ENCODE measurements at regions not wholly inside any gene's neighbourhood (a gene's known extent, or its start where the extent isn't known, plus 50 kb on each side); places are given as distances from the start of the nearest gene placed in this dataset.

GRCh38 chr13:66210677-66211076 lies 1019.5 kb downstream of the PCDH9 start:
- no peak overlapping the region for H4K8ac ChIP-seq (ENCODE audit: low read depth, low read length)
- H2AK5ac ChIP-seq (ENCODE audit: low read length): no peak overlapping the region
- DNase-seq: no peak
- H3K4me1 ChIP-seq (ENCODE audit: control insufficient read depth, low read depth, low read length): no peaks in the 10 kb centered on the region
- no peaks in the 10 kb centered on the region for H3K36me3 ChIP-seq (ENCODE audit: control insufficient read depth, insufficient read depth, low read length)
- H3K9ac ChIP-seq (ENCODE audit: low read length): no peak overlapping the region
- no peak overlapping the region for H4K5ac ChIP-seq (ENCODE audit: low read length)
- no peak overlapping the region for H2BK15ac ChIP-seq (replicated peaks; ENCODE audit: low read depth)
- no peak overlapping the region for H3K4me3 ChIP-seq (ENCODE audit: low read length)
- H3K23ac ChIP-seq (ENCODE audit: low read length): no peak overlapping the region
- no peak overlapping the region for H2BK120ac ChIP-seq (ENCODE audit: low read depth, low read length)
- H3K4me2 ChIP-seq (ENCODE audit: low read length): no peak overlapping the region
- no peaks in the 10 kb centered on the region for H3K79me1 ChIP-seq (ENCODE audit: low read length)
- no peak overlapping the region for H3K56ac ChIP-seq (ENCODE audit: low read length)
- no peak overlapping the region for H3K18ac ChIP-seq (ENCODE audit: low read length)
- no peaks in the 10 kb centered on the region for H3K79me2 ChIP-seq (ENCODE audit: control insufficient read depth, insufficient read depth, low read length)
- H3K27ac ChIP-seq (ENCODE audit: low read depth, low read length): no peak overlapping the region
- no peak overlapping the region for H2BK5ac ChIP-seq (ENCODE audit: low read length)
- H3K27me3 ChIP-seq (ENCODE audit: insufficient read depth, low read length, poor library complexity): no peaks in the 10 kb centered on the region
- H3K4ac ChIP-seq (ENCODE audit: low read depth, low read length): no peak overlapping the region
- no CpG with 5 or more reads among the region's 3 CpGs for WGBS (ENCODE audit: extremely low coverage, insufficient coverage, low lambda C conversion rate)

DNA sequence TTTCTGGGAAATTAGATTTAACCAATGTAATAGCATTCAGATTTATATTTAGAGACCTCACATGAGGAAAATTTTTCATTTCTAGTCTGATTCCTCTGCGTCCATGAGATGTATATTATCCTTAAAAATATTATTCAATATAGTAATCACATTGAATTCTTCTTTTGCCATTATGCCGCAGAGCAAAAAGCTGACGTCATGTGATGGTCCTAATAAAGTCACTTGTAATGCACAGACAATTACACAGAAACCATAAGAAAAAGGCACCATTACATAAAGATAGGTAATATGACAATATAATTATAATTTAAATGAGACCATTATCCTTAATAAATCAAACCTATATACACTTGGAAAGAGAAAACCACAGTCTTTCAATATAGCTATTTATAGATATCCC lies 1021.5 kb downstream of the PCDH9 start:
- H3K27ac ChIP-seq (ENCODE audit: low read depth, low read length): no peak overlapping the region
- WGBS (ENCODE audit: extremely low coverage, insufficient coverage, low lambda C conversion rate): no CpG with 5 or more reads among the region's 3 CpGs
- H3K4me3 ChIP-seq (ENCODE audit: low read length): no peak overlapping the region
- no peak overlapping the region for H4K5ac ChIP-seq (ENCODE audit: low read length)
- no peak overlapping the region for H4K8ac ChIP-seq (ENCODE audit: low read depth, low read length)
- H3K9ac ChIP-seq (ENCODE audit: low read length): no peak overlapping the region
- H2BK15ac ChIP-seq (replicated peaks; ENCODE audit: low read depth): no peak overlapping the region
- H3K4me1 ChIP-seq (ENCODE audit: control insufficient read depth, low read depth, low read length): no peaks in the 10 kb centered on the region
- H2AK5ac ChIP-seq (ENCODE audit: low read length): no peak overlapping the region
- no peak overlapping the region for H3K4ac ChIP-seq (ENCODE audit: low read depth, low read length)
- no peak overlapping the region for H2BK5ac ChIP-seq (ENCODE audit: low read length)
- no peaks in the 10 kb centered on the region for H3K36me3 ChIP-seq (ENCODE audit: control insufficient read depth, insufficient read depth, low read length)
- no peak overlapping the region for H3K56ac ChIP-seq (ENCODE audit: low read length)
- no peaks in the 10 kb centered on the region for H3K79me1 ChIP-seq (ENCODE audit: low read length)
- H3K4me2 ChIP-seq (ENCODE audit: low read length): no peak overlapping the region
- H2BK120ac ChIP-seq (ENCODE audit: low read depth, low read length): no peak overlapping the region
- no peak for DNase-seq
- no peak overlapping the region for H3K18ac ChIP-seq (ENCODE audit: low read length)
- H3K27me3 ChIP-seq (ENCODE audit: insufficient read depth, low read length, poor library complexity): no peaks in the 10 kb centered on the region
- no peaks in the 10 kb centered on the region for H3K79me2 ChIP-seq (ENCODE audit: control insufficient read depth, insufficient read depth, low read length)
- H3K23ac ChIP-seq (ENCODE audit: low read length): no peak overlapping the region

GRCh38 chr13:66207610-66208009 lies 1022.5 kb downstream of the PCDH9 start:
- no peak overlapping the region for H2BK5ac ChIP-seq (ENCODE audit: low read length)
- H3K79me1 ChIP-seq (ENCODE audit: low read length): no peaks in the 10 kb centered on the region
- no peak overlapping the region for H2BK15ac ChIP-seq (replicated peaks; ENCODE audit: low read depth)
- H3K27me3 ChIP-seq (ENCODE audit: insufficient read depth, low read length, poor library complexity): no peaks in the 10 kb centered on the region
- no peak overlapping the region for H3K4me3 ChIP-seq (ENCODE audit: low read length)
- H3K79me2 ChIP-seq (ENCODE audit: control insufficient read depth, insufficient read depth, low read length): no peaks in the 10 kb centered on the region
- H3K27ac ChIP-seq (ENCODE audit: low read depth, low read length): no peak overlapping the region
- no peak overlapping the region for H3K9ac ChIP-seq (ENCODE audit: low read length)
- H3K4me1 ChIP-seq (ENCODE audit: control insufficient read depth, low read depth, low read length): no peaks in the 10 kb centered on the region
- no peak overlapping the region for H3K4ac ChIP-seq (ENCODE audit: low read depth, low read length)
- no peak overlapping the region for H2AK5ac ChIP-seq (ENCODE audit: low read length)
- no peak overlapping the region for H3K18ac ChIP-seq (ENCODE audit: low read length)
- H2BK120ac ChIP-seq (ENCODE audit: low read depth, low read length): no peak overlapping the region
- H3K56ac ChIP-seq (ENCODE audit: low read length): no peak overlapping the region
- no peak overlapping the region for H4K8ac ChIP-seq (ENCODE audit: low read depth, low read length)
- WGBS (ENCODE audit: extremely low coverage, insufficient coverage, low lambda C conversion rate): no CpG with 5 or more reads among the region's 1 CpG
- H4K5ac ChIP-seq (ENCODE audit: low read length): no peak overlapping the region
- no peaks in the 10 kb centered on the region for H3K36me3 ChIP-seq (ENCODE audit: control insufficient read depth, insufficient read depth, low read length)
- H3K23ac ChIP-seq (ENCODE audit: low read length): no peak overlapping the region
- H3K4me2 ChIP-seq (ENCODE audit: low read length): no peak overlapping the region
- DNase-seq: no peak

DNA sequence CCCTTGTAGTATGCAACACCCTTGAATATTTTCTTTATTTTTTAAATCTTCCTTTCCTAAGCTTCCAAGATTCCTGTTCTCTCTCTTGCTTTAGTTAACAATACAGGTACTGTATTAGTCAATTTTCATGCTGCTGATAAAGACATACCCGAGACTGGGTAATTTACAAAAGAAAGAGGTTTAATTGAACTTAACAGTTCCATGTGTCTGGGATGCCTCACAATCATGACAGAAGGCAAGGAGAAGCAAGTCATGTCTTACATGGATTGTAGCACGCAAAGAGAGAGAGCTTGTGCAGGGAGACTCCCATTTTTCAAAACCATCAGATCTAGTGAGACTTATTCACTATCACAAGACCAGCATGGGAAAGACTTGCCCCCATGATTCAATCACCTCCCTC lies 1024.3 kb downstream of the PCDH9 start:
- H2BK15ac ChIP-seq (replicated peaks; ENCODE audit: low read depth): no peak overlapping the region
- no peaks in the 10 kb centered on the region for H3K27me3 ChIP-seq (ENCODE audit: insufficient read depth, low read length, poor library complexity)
- H4K5ac ChIP-seq (ENCODE audit: low read length): no peak overlapping the region
- H3K23ac ChIP-seq (ENCODE audit: low read length): no peak overlapping the region
- no peak overlapping the region for H4K8ac ChIP-seq (ENCODE audit: low read depth, low read length)
- no peak overlapping the region for H2BK5ac ChIP-seq (ENCODE audit: low read length)
- H3K56ac ChIP-seq (ENCODE audit: low read length): no peak overlapping the region
- no peak overlapping the region for H3K4ac ChIP-seq (ENCODE audit: low read depth, low read length)
- no peak overlapping the region for H3K27ac ChIP-seq (ENCODE audit: low read depth, low read length)
- no peak overlapping the region for H3K18ac ChIP-seq (ENCODE audit: low read length)
- WGBS (ENCODE audit: extremely low coverage, insufficient coverage, low lambda C conversion rate): no CpG with 5 or more reads among the region's 2 CpGs
- no peaks in the 10 kb centered on the region for H3K79me1 ChIP-seq (ENCODE audit: low read length)
- no peak overlapping the region for H2BK120ac ChIP-seq (ENCODE audit: low read depth, low read length)
- no peak overlapping the region for H3K4me2 ChIP-seq (ENCODE audit: low read length)
- no peak overlapping the region for H3K4me3 ChIP-seq (ENCODE audit: low read length)
- H2AK5ac ChIP-seq (ENCODE audit: low read length): no peak overlapping the region
- DNase-seq: no peak
- H3K36me3 ChIP-seq (ENCODE audit: control insufficient read depth, insufficient read depth, low read length): no peaks in the 10 kb centered on the region
- no peak overlapping the region for H3K9ac ChIP-seq (ENCODE audit: low read length)
- no peaks in the 10 kb centered on the region for H3K4me1 ChIP-seq (ENCODE audit: control insufficient read depth, low read depth, low read length)
- no peaks in the 10 kb centered on the region for H3K79me2 ChIP-seq (ENCODE audit: control insufficient read depth, insufficient read depth, low read length)

DNA sequence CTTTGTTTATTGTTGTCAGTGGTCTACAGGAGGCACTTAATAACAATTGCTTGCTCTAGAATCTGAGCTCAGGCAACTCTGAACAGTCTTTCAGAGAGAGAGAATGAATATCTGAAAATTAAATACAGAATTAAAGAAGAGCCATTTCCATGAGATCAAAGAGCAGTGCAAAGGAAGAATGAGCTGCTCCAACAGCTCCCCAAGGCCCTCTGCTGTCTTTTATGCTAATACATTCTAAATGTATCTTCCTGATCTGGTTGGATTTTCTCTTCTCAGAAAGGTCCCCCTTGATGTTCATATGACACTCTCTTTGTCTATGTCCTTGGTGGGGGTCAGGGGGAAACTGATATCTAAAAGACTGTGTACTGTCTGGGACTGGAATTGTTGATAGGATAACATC lies 1029.6 kb downstream of the PCDH9 start:
- Histone ChIP-seq H3K56ac (ENCODE audit: low read length) (no peak overlapping the region), H3K9ac (ENCODE audit: low read length) (no peak overlapping the region), H3K4me3 (ENCODE audit: low read length) (no peak overlapping the region), H3K4ac (ENCODE audit: low read depth, low read length) (no peak overlapping the region), H3K18ac (ENCODE audit: low read length) (no peak overlapping the region), H2BK120ac (ENCODE audit: low read depth, low read length) (no peak overlapping the region), H2AK5ac (ENCODE audit: low read length) (no peak overlapping the region), H3K27me3 (ENCODE audit: insufficient read depth, low read length, poor library complexity) (no peaks in the 10 kb centered on the region), H3K4me2 (ENCODE audit: low read length) (no peak overlapping the region), H3K36me3 (ENCODE audit: control insufficient read depth, insufficient read depth, low read length) (no peaks in the 10 kb centered on the region), H2BK15ac (replicated peaks; ENCODE audit: low read depth) (no peak overlapping the region), H2BK5ac (ENCODE audit: low read length) (no peak overlapping the region), H3K79me2 (ENCODE audit: control insufficient read depth, insufficient read depth, low read length) (no peaks in the 10 kb centered on the region), H3K27ac (ENCODE audit: low read depth, low read length) (no peak overlapping the region), H4K5ac (ENCODE audit: low read length) (no peak overlapping the region), H3K79me1 (ENCODE audit: low read length) (no peaks in the 10 kb centered on the region), H3K23ac (ENCODE audit: low read length) (no peak overlapping the region), H4K8ac (ENCODE audit: low read depth, low read length) (no peak overlapping the region), H3K4me1 (ENCODE audit: control insufficient read depth, low read depth, low read length) (no peaks in the 10 kb centered on the region)
- DNase-seq: no peak

- Histone ChIP-seq H3K4me1 (ENCODE audit: control insufficient read depth, low read depth, low read length) (no peaks in the 10 kb centered on the region), H2BK15ac (replicated peaks; ENCODE audit: low read depth) (no peak overlapping the region), H2BK120ac (ENCODE audit: low read depth, low read length) (no peak overlapping the region), H4K5ac (ENCODE audit: low read length) (no peak overlapping the region), H3K56ac (ENCODE audit: low read length) (no peak overlapping the region), H2AK5ac (ENCODE audit: low read length) (no peak overlapping the region), H3K79me1 (ENCODE audit: low read length) (no peaks in the 10 kb centered on the region), H4K8ac (ENCODE audit: low read depth, low read length) (no peak overlapping the region), H3K23ac (ENCODE audit: low read length) (no peak overlapping the region), H3K4me3 (ENCODE audit: low read length) (no peak overlapping the region), H3K36me3 (ENCODE audit: control insufficient read depth, insufficient read depth, low read length) (no peaks in the 10 kb centered on the region), H3K18ac (ENCODE audit: low read length) (no peak overlapping the region), H3K27me3 (ENCODE audit: insufficient read depth, low read length, poor library complexity) (no peaks in the 10 kb centered on the region), H3K4ac (ENCODE audit: low read depth, low read length) (no peak overlapping the region), H3K79me2 (ENCODE audit: control insufficient read depth, insufficient read depth, low read length) (no peaks in the 10 kb centered on the region), H3K27ac (ENCODE audit: low read depth, low read length) (no peak overlapping the region), H2BK5ac (ENCODE audit: low read length) (no peak overlapping the region), H3K4me2 (ENCODE audit: low read length) (no peak overlapping the region), H3K9ac (ENCODE audit: low read length) (no peak overlapping the region)
- no peak for DNase-seq
- no CpG with 5 or more reads among the region's 1 CpG for WGBS (ENCODE audit: extremely low coverage, insufficient coverage, low lambda C conversion rate)
These were observed 1034.9 kb downstream of the PCDH9 start for GRCh38 chr13:66195238-66195637.
